CD14-positive monocyte (primary cell): ENCODE measurements at regions not wholly inside any gene's neighbourhood (a gene's known extent, or its start where the extent isn't known, plus 50 kb on each side); places are given as distances from the start of the nearest gene placed in this dataset.

ENCODE experiments used
- DNase-seq, 3 donors: peaks; one replicate each; pipeline ENCODE4 v3.0.0-alpha.2; 2011 to 2022
- H2AFZ ChIP-seq: 2 replicates; pipeline ENCODE4 v1.6.0; 2012; ENCODE audit warnings: mild to moderate bottlenecking, low read depth, low read length, inconsistent platforms; ENCODE audit not compliant: insufficient read depth, poor library complexity, severe bottlenecking
- H3K27ac ChIP-seq, 2 donors: 1 replicate in 1 of 2; 2 replicates in 1 of 2; pipeline ENCODE4 v1.5.1; 2012 to 2013; ENCODE audit warnings: low read length in 2 of 2, control low read depth in 1 of 2, inconsistent platforms in 1 of 2, low read depth in 1 of 2, mild to moderate bottlenecking in 1 of 2
- H3K27me3 ChIP-seq, 2 donors: one replicate each; pipeline versions ENCODE4 v1.6.0 to v1.6.1; 2011 to 2013; ENCODE audit warnings: low read length in 2 of 2; ENCODE audit not compliant: control insufficient read depth in 2 of 2, insufficient read depth in 2 of 2
- H3K36me3 ChIP-seq, 2 donors: replicated peaks in 1 of 2; 1 replicate in 1 of 2; 2 replicates in 1 of 2; pipeline versions ENCODE4 v1.5.1 to v1.6.1; 2012 to 2013; ENCODE audit warnings: low read length in 2 of 2, control low read depth in 1 of 2, inconsistent platforms in 1 of 2, mild to moderate bottlenecking in 1 of 2; ENCODE audit not compliant: insufficient read depth in 2 of 2, control insufficient read depth in 1 of 2
- H3K4me1 ChIP-seq, 2 donors: 1 replicate in 1 of 2; 2 replicates in 1 of 2; pipeline versions ENCODE4 v1.5.1 to v1.6.1; 2012 to 2013; ENCODE audit warnings: low read length in 2 of 2, control low read depth in 1 of 2, inconsistent platforms in 1 of 2, mild to moderate bottlenecking in 1 of 2, moderate library complexity in 1 of 2; ENCODE audit not compliant: insufficient read depth in 2 of 2, control insufficient read depth in 1 of 2
- H3K4me2 ChIP-seq: replicated peaks from 2 replicates; pipeline ENCODE3; 2012; ENCODE audit warnings: low read length, moderate library complexity, mild to moderate bottlenecking; ENCODE audit not compliant: poor library complexity, severe bottlenecking; ENCODE audit errors: extremely low read depth
- H3K4me3 ChIP-seq, 3 experiments: fragments of 200-600 bp in 1 of 3; sonication (generic) in 1 of 3; replicated peaks in 1 of 3; 1 replicate in 2 of 3; 2 replicates in 1 of 3; pipeline ENCODE4 v1.5.1; 2011 to 2013; ENCODE audit warnings: low read length in 3 of 3, mild to moderate bottlenecking in 3 of 3, control low read depth in 2 of 3, low read depth in 2 of 3, inconsistent platforms in 1 of 3, moderate library complexity in 1 of 3
- H3K79me2 ChIP-seq: 2 replicates; pipeline ENCODE4 v1.6.0; 2012; ENCODE audit warnings: mild to moderate bottlenecking, control low read depth, inconsistent platforms, low read length, moderate library complexity; ENCODE audit not compliant: insufficient read depth
- H3K9ac ChIP-seq: 2 replicates; pipeline ENCODE4 v1.6.0; 2017; ENCODE audit warnings: low read length, mild to moderate bottlenecking; ENCODE audit not compliant: insufficient read depth, poor library complexity, severe bottlenecking
- H3K9me3 ChIP-seq, 2 donors: replicated peaks in 1 of 2; 1 replicate in 1 of 2; 2 replicates in 1 of 2; pipeline versions ENCODE4 v1.5.1 to v1.6.1; 2012 to 2013; ENCODE audit warnings: low read length in 2 of 2, control low read depth in 1 of 2; ENCODE audit not compliant: control insufficient read depth in 1 of 2, insufficient read depth in 1 of 2
- H4K20me1 ChIP-seq: 2 replicates; pipeline ENCODE4 v1.6.0; 2012; ENCODE audit warnings: mild to moderate bottlenecking, low read length, control low read depth, moderate library complexity; ENCODE audit not compliant: insufficient read depth
- H3K27ac Mint-ChIP-seq, 7 donors: one replicate each; pipeline ENCODE4 v1.8.0; 2020; ENCODE audit warnings: mild to moderate bottlenecking in 7 of 7, mixed read lengths in 7 of 7, moderate library complexity in 6 of 7, inconsistent platforms in 2 of 7
- H3K27me3 Mint-ChIP-seq, 3 donors: one replicate each; pipeline ENCODE4 v1.8.0; 2021 to 2022; ENCODE audit warnings: low read depth in 3 of 3, mild to moderate bottlenecking in 3 of 3, mixed read lengths in 3 of 3, moderate library complexity in 3 of 3, inconsistent platforms in 1 of 3
- H3K36me3 Mint-ChIP-seq, 2 donors: one replicate each; pipeline ENCODE4 v1.8.0; 2020; ENCODE audit warnings: mixed read lengths in 2 of 2, inconsistent platforms in 1 of 2, mild to moderate bottlenecking in 1 of 2
- H3K4me1 Mint-ChIP-seq: one replicate; pipeline ENCODE4 v1.8.0; 2020; ENCODE audit warnings: mild to moderate bottlenecking, mixed read lengths
- H3K4me3 Mint-ChIP-seq, 2 donors: one replicate each; pipeline ENCODE4 v1.8.0; 2020; ENCODE audit warnings: mild to moderate bottlenecking in 2 of 2, mixed read lengths in 2 of 2, moderate library complexity in 1 of 2
- H3K9me3 Mint-ChIP-seq, 7 donors: one replicate each; pipeline ENCODE4 v1.8.0; 2020 to 2022; ENCODE audit warnings: mixed read lengths in 7 of 7, mild to moderate bottlenecking in 6 of 7, moderate library complexity in 6 of 7, inconsistent platforms in 2 of 7
- CTCF ChIP-seq: fragments of 200-600 bp; IDR thresholded peaks from one replicate; pipeline ENCODE4 v1.8.0; 2022; ENCODE audit warnings: antibody characterized with exemption, mild to moderate bottlenecking
- WGBS: methylation state at CpG from one replicate; pipeline ENCODE4 v1.1.5; 2013; ENCODE audit warnings: missing lambda C conversion rate; ENCODE audit not compliant: insufficient coverage; 5-methylcytosine and 5-hydroxymethylcytosine counted together
- intact Hi-C, 2 donors: fragments of 100-400 bp; cut with micrococcal nuclease; formaldehyde crosslinking; loops; one replicate each; pipeline versions ENCODE4 v1.15.0 to v1.15.1; 2023

- no peaks in the 10 kb centered on the region for H3K4me1 ChIP-seq
- H2AFZ ChIP-seq: no peak overlapping the region
- Mint-ChIP-seq H3K27ac (no peak overlapping the region), H3K36me3 (no peaks in the 10 kb centered on the region), H3K27me3 (peaks cover 2 to 6% (median 4%) of the 10 kb centered on the region in 3 donors), H3K4me1 (no peaks in the 10 kb centered on the region), H3K9me3 (peaks cover 0 to 3% (median 0%) of the 10 kb centered on the region in 7 donors), H3K4me3 (no peak overlapping the region)
- H3K4me3 ChIP-seq: no peak overlapping the region
- no peaks in the 10 kb centered on the region for H3K9me3 ChIP-seq
- no peak for DNase-seq
- no peak overlapping the region for H3K27ac ChIP-seq
- H3K9ac ChIP-seq: no peak overlapping the region
- TF ChIP-seq CTCF: no peak
- no peaks in the 10 kb centered on the region for H4K20me1 ChIP-seq
- H3K27me3 ChIP-seq: no peaks in the 10 kb centered on the region
- H3K79me2 ChIP-seq: no peaks in the 10 kb centered on the region
- H3K36me3 ChIP-seq: no peaks in the 10 kb centered on the region
- intact Hi-C loops: no loop called here
- H3K4me2 ChIP-seq: no peak overlapping the region
- 85% methylated on average over 9 of the region's 11 CpGs for WGBS
Measured at GRCh38 chr10:21260506-21261149, 264.9 kb downstream of the SKIDA1 start.

GRCh38 chr10:21260066-21260465, 265.4 kb downstream of the SKIDA1 start:
- H3K36me3 Mint-ChIP-seq: no peaks in the 10 kb centered on the region
- no peak overlapping the region for H3K4me3 ChIP-seq

More at GRCh38 chr10:21260066-21260465, 265.4 kb downstream of the SKIDA1 start:
- DNase-seq: no peak
- Mint-ChIP-seq H3K4me3 (no peak overlapping the region), H3K9me3 (peaks cover 0 to 3% (median 0%) of the 10 kb centered on the region in 7 donors), H3K27me3 (peaks cover 2 to 6% (median 4%) of the 10 kb centered on the region in 3 donors), H3K4me1 (no peaks in the 10 kb centered on the region), H3K27ac (no peak overlapping the region)
- intact Hi-C loops: no loop called here
- H3K9me3 ChIP-seq: no peaks in the 10 kb centered on the region
- H3K9ac ChIP-seq: no peak overlapping the region
- no peaks in the 10 kb centered on the region for H3K36me3 ChIP-seq
- no peaks in the 10 kb centered on the region for H3K4me1 ChIP-seq
- no peak overlapping the region for H2AFZ ChIP-seq
- WGBS: 100% methylated on average over 3 of the region's 6 CpGs
- no peak for TF ChIP-seq CTCF
- no peak overlapping the region for H3K27ac ChIP-seq
- H3K4me2 ChIP-seq: no peak overlapping the region
- no peaks in the 10 kb centered on the region for H3K27me3 ChIP-seq
- no peaks in the 10 kb centered on the region for H3K79me2 ChIP-seq
- no peaks in the 10 kb centered on the region for H4K20me1 ChIP-seq
